ENCODE measurements at regions not wholly inside any gene's neighbourhood (a gene's known extent, or its start where the extent isn't known, plus 50 kb on each side); places are given as distances from the start of the nearest gene placed in this dataset.

DNA sequence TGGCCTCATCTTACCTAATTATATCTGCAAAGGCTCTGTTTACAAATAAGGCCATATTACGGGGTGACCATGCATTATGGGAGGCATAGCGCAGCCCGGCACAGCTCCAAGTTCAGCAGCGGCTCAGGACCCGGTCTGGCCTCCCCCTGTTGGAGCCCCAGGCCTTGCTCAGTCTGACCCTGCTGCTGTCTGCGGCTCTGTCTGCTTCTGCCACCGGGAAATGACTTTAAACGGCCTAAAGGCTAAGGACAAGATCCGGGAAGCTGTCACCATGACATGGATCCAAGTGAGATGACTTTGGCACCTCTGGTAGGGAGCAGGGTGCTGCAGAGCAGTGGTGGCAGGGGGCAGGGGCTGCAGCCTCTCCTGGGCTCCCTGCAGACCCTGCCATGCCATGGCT, 140.6 kb upstream of the GSE1 start:
- no peaks in the 10 kb centered on the region for H3K9me3 ChIP-seq (ENCODE audit: control insufficient read depth, insufficient read depth, low read depth, low read length)
- TF ChIP-seq POLR2AphosphoS5 (IDR thresholded peaks at IDR 0.05; ENCODE audit: low read depth, low read length) (no peak), TCF7L2 (IDR thresholded peaks at IDR 0.05; ENCODE audit: low read depth, low read length) (no peak), SIN3A (IDR thresholded peaks at IDR 0.05; ENCODE audit: borderline replicate concordance, insufficient read depth, low read depth, low read length) (no peak)
- TF ChIP-seq, protein P1, sequence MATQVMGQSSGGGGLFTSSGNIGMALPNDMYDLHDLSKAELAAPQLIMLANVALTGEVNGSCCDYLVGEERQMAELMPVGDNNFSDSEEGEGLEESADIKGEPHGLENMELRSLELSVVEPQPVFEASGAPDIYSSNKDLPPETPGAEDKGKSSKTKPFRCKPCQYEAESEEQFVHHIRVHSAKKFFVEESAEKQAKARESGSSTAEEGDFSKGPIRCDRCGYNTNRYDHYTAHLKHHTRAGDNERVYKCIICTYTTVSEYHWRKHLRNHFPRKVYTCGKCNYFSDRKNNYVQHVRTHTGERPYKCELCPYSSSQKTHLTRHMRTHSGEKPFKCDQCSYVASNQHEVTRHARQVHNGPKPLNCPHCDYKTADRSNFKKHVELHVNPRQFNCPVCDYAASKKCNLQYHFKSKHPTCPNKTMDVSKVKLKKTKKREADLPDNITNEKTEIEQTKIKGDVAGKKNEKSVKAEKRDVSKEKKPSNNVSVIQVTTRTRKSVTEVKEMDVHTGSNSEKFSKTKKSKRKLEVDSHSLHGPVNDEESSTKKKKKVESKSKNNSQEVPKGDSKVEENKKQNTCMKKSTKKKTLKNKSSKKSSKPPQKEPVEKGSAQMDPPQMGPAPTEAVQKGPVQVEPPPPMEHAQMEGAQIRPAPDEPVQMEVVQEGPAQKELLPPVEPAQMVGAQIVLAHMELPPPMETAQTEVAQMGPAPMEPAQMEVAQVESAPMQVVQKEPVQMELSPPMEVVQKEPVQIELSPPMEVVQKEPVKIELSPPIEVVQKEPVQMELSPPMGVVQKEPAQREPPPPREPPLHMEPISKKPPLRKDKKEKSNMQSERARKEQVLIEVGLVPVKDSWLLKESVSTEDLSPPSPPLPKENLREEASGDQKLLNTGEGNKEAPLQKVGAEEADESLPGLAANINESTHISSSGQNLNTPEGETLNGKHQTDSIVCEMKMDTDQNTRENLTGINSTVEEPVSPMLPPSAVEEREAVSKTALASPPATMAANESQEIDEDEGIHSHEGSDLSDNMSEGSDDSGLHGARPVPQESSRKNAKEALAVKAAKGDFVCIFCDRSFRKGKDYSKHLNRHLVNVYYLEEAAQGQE (IDR thresholded peaks at IDR 0.05; ENCODE audit: insufficient read depth in 1 of 2, low read depth in 2 of 2, low read length in 1 of 2): no peak
- TF ChIP-seq, protein P2, sequence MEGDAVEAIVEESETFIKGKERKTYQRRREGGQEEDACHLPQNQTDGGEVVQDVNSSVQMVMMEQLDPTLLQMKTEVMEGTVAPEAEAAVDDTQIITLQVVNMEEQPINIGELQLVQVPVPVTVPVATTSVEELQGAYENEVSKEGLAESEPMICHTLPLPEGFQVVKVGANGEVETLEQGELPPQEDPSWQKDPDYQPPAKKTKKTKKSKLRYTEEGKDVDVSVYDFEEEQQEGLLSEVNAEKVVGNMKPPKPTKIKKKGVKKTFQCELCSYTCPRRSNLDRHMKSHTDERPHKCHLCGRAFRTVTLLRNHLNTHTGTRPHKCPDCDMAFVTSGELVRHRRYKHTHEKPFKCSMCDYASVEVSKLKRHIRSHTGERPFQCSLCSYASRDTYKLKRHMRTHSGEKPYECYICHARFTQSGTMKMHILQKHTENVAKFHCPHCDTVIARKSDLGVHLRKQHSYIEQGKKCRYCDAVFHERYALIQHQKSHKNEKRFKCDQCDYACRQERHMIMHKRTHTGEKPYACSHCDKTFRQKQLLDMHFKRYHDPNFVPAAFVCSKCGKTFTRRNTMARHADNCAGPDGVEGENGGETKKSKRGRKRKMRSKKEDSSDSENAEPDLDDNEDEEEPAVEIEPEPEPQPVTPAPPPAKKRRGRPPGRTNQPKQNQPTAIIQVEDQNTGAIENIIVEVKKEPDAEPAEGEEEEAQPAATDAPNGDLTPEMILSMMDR (IDR thresholded peaks at IDR 0.05): no peak
- ChIA-PET POLR2A (no interaction called here), CTCF (interaction anchor here (0.6 kb wide), 1 partner anchor 29 kb away, joined by 3 read pairs; no protein-coding TSS in a partner anchor)
- intact Hi-C loops (cut with micrococcal nuclease; ENCODE audit: unreplicated experiment): no loop called here
- no peak for ATAC-seq
- no peak overlapping the region for H3K27ac ChIP-seq (ENCODE audit: low read length)
- no peaks in the 10 kb centered on the region for H3K36me3 ChIP-seq (ENCODE audit: control insufficient read depth, insufficient read depth, low read length)
- H3K4me1 ChIP-seq (ENCODE audit: control insufficient read depth, insufficient read depth, low read length): peaks cover 6% of the 10 kb centered on the region
- no TSS peak for BruUV-seq (replicated peaks)
- DNase-seq (ENCODE audit: low read depth, low spot score): no peak
- H3K4me3 ChIP-seq (ENCODE audit: low read depth in 2 of 2, low read length in 2 of 2): no peak overlapping the region
- H3K27me3 ChIP-seq (ENCODE audit: control insufficient read depth, insufficient read depth, low read length): no peaks in the 10 kb centered on the region
- in situ Hi-C loops (cut with HindIII; ENCODE audit: low pct_unique_long_range_greater_than_20kb, low sequenced_read_pairs): no loop called here

DNA sequence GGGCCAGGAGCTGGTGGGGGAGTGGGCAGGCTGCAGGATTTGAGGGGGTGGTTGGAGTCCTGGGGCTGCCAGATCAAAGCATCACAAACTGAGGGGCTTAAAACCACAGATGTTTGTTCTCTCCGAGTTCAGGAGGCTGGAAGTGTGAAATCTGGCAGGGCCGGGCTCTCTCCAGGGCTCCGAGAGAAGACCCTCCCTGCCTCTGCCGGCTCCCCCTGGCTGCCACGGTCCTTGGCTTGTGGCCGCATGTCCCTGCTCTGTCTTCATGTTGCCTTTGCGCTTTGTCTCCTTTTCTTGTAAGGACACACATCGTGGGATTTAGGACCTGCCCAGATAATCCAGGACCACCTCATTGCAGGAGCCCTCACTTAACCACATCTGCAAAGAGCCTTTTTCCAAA, 139.8 kb upstream of the GSE1 start:
- no peak for DNase-seq (ENCODE audit: low read depth, low spot score)
- no peak overlapping the region for H3K27ac ChIP-seq (ENCODE audit: low read length)
- no peaks in the 10 kb centered on the region for H3K27me3 ChIP-seq (ENCODE audit: control insufficient read depth, insufficient read depth, low read length)
- TF ChIP-seq POLR2AphosphoS5 (IDR thresholded peaks at IDR 0.05; ENCODE audit: low read depth, low read length) (no peak), SIN3A (IDR thresholded peaks at IDR 0.05; ENCODE audit: borderline replicate concordance, insufficient read depth, low read depth, low read length) (no peak), TCF7L2 (IDR thresholded peaks at IDR 0.05; ENCODE audit: low read depth, low read length) (no peak)
- TF ChIP-seq, protein P1 (IDR thresholded peaks at IDR 0.05; ENCODE audit: insufficient read depth in 1 of 2, low read depth in 2 of 2, low read length in 1 of 2): no peak
- TF ChIP-seq, protein P2 (IDR thresholded peaks at IDR 0.05): no peak
- no peaks in the 10 kb centered on the region for H3K9me3 ChIP-seq (ENCODE audit: control insufficient read depth, insufficient read depth, low read depth, low read length)
- CTCF ChIA-PET: interaction anchor here (0.6 kb wide), 1 partner anchor 30 kb away, joined by 3 read pairs; no protein-coding TSS in a partner anchor
- no peak overlapping the region for H3K4me3 ChIP-seq (ENCODE audit: low read depth in 2 of 2, low read length in 2 of 2)
- in situ Hi-C loops (cut with HindIII; ENCODE audit: low pct_unique_long_range_greater_than_20kb, low sequenced_read_pairs) (no loop called here), intact Hi-C loops (cut with micrococcal nuclease; ENCODE audit: unreplicated experiment) (no loop called here)
- BruUV-seq (replicated peaks): no TSS peak
- no peak for ATAC-seq
- H3K36me3 ChIP-seq (ENCODE audit: control insufficient read depth, insufficient read depth, low read length): no peaks in the 10 kb centered on the region
- POLR2A ChIA-PET: no interaction called here
- peaks cover 6% of the 10 kb centered on the region for H3K4me1 ChIP-seq (ENCODE audit: control insufficient read depth, insufficient read depth, low read length)
